ENCODE measurements at regions not wholly inside any gene's neighbourhood (a gene's known extent, or its start where the extent isn't known, plus 50 kb on each side); places are given as distances from the start of the nearest gene placed in this dataset.

GRCh38 chr6:104357928-104358327 lies 501.8 kb downstream of the HACE1 start:
- no peaks in the 10 kb centered on the region for H3K36me3 ChIP-seq (ENCODE audit: low read length)

DNA sequence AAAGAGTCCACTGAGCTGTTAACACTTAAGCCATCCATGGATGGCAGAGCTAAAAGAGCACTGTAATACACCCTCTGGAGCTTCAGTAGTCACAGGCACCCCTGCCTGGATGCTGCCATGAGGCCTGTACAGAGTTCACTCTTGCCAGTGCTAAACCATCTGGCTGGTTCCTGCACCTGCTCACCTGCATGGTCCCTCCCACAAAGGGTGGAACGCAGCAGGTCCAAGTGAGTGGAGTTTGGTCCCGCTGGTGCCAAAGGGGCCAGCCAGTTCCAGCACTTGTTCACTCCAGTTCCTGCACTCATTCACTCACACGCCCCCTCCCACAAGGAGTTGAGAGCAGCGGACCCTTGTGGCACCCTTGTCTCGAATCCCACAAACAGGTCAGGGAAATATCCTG lies 503.5 kb downstream of the HACE1 start:
- Histone ChIP-seq H3K4me3 (ENCODE audit: insufficient read depth, low read length, poor library complexity, severe bottlenecking) (no peak overlapping the region), H4K20me1 (ENCODE audit: low read depth, low read length) (no peaks in the 10 kb centered on the region), H2AFZ (ENCODE audit: low read depth, low read length, severe bottlenecking) (no peak overlapping the region), H3K9ac (ENCODE audit: low read length) (no peak overlapping the region), H3K27ac (ENCODE audit: low read depth, low read length) (no peak overlapping the region), H3K27me3 (ENCODE audit: low read length) (no peaks in the 10 kb centered on the region), H3K79me2 (ENCODE audit: insufficient read depth, low read length) (no peaks in the 10 kb centered on the region), H3K4me2 (ENCODE audit: low read depth, low read length, poor library complexity, severe bottlenecking) (no peak overlapping the region), H3K9me3 (ENCODE audit: insufficient read depth, low read length) (0 out of 2 replicates have a peak, but pooled peaks cover 4% of the 10 kb centered on the region), H3K9me2 (replicated peaks; ENCODE audit: insufficient read depth, low read length) (no peaks in the 10 kb centered on the region), H3F3A (ENCODE audit: insufficient read depth) (no peaks in the 10 kb centered on the region), H3K36me3 (ENCODE audit: low read length) (no peaks in the 10 kb centered on the region)
- TF ChIP-seq EZH2phosphoT487 (conservative IDR thresholded peaks at IDR 0.05; ENCODE audit: low read length) (no peak), CTCF (IDR thresholded peaks at IDR 0.05; ENCODE audit: insufficient read depth, low read length, poor library complexity, severe bottlenecking) (no peak)

More at GRCh38 chr6:104357928-104358327, 501.8 kb downstream of the HACE1 start:
- 0 out of 2 replicates have a peak, but pooled peaks cover 4% of the 10 kb centered on the region for H3K9me3 ChIP-seq (ENCODE audit: insufficient read depth, low read length)
- H3K4me2 ChIP-seq (ENCODE audit: low read depth, low read length, poor library complexity, severe bottlenecking), result no peak overlapping the region
- H3K9ac ChIP-seq (ENCODE audit: low read length), result no peak overlapping the region
- H3K27me3 ChIP-seq (ENCODE audit: low read length), result no peaks in the 10 kb centered on the region
- H3K27ac ChIP-seq (ENCODE audit: low read depth, low read length), result no peak overlapping the region
- no peaks in the 10 kb centered on the region for H3K79me2 ChIP-seq (ENCODE audit: insufficient read depth, low read length)
- H3F3A ChIP-seq (ENCODE audit: insufficient read depth), result no peaks in the 10 kb centered on the region
- TF ChIP-seq CTCF (IDR thresholded peaks at IDR 0.05; ENCODE audit: insufficient read depth, low read length, poor library complexity, severe bottlenecking) (no peak), EZH2phosphoT487 (conservative IDR thresholded peaks at IDR 0.05; ENCODE audit: low read length) (no peak)
- no peak overlapping the region for H3K4me3 ChIP-seq (ENCODE audit: insufficient read depth, low read length, poor library complexity, severe bottlenecking)
- H4K20me1 ChIP-seq (ENCODE audit: low read depth, low read length), result no peaks in the 10 kb centered on the region
- no peak overlapping the region for H2AFZ ChIP-seq (ENCODE audit: low read depth, low read length, severe bottlenecking)
- no peaks in the 10 kb centered on the region for H3K9me2 ChIP-seq (replicated peaks; ENCODE audit: insufficient read depth, low read length)

GRCh38 chr6:104349191-104349590 lies 510.5 kb downstream of the HACE1 start:
- no peaks in the 10 kb centered on the region for H3K79me2 ChIP-seq (ENCODE audit: insufficient read depth, low read length)
- no peak for TF ChIP-seq EZH2phosphoT487 (conservative IDR thresholded peaks at IDR 0.05; ENCODE audit: low read length)
- no peak for TF ChIP-seq CTCF (IDR thresholded peaks at IDR 0.05; ENCODE audit: insufficient read depth, low read length, poor library complexity, severe bottlenecking)
- no peak overlapping the region for H3K27ac ChIP-seq (ENCODE audit: low read depth, low read length)

More at GRCh38 chr6:104349191-104349590, 510.5 kb downstream of the HACE1 start:
- Histone ChIP-seq H3K4me3 (ENCODE audit: insufficient read depth, low read length, poor library complexity, severe bottlenecking) (no peak overlapping the region), H3K36me3 (ENCODE audit: low read length) (no peaks in the 10 kb centered on the region), H3F3A (ENCODE audit: insufficient read depth) (no peaks in the 10 kb centered on the region), H3K27me3 (ENCODE audit: low read length) (no peaks in the 10 kb centered on the region), H2AFZ (ENCODE audit: low read depth, low read length, severe bottlenecking) (no peak overlapping the region), H3K9me3 (ENCODE audit: insufficient read depth, low read length) (0 out of 2 replicates have a peak, but pooled peaks cover 2% of the 10 kb centered on the region), H4K20me1 (ENCODE audit: low read depth, low read length) (no peaks in the 10 kb centered on the region), H3K9me2 (replicated peaks; ENCODE audit: insufficient read depth, low read length) (no peaks in the 10 kb centered on the region), H3K4me2 (ENCODE audit: low read depth, low read length, poor library complexity, severe bottlenecking) (no peak overlapping the region), H3K9ac (ENCODE audit: low read length) (no peak overlapping the region)
